ENCODE measurements at regions not wholly inside any gene's neighbourhood (a gene's known extent, or its start where the extent isn't known, plus 50 kb on each side); places are given as distances from the start of the nearest gene placed in this dataset.

DNA sequence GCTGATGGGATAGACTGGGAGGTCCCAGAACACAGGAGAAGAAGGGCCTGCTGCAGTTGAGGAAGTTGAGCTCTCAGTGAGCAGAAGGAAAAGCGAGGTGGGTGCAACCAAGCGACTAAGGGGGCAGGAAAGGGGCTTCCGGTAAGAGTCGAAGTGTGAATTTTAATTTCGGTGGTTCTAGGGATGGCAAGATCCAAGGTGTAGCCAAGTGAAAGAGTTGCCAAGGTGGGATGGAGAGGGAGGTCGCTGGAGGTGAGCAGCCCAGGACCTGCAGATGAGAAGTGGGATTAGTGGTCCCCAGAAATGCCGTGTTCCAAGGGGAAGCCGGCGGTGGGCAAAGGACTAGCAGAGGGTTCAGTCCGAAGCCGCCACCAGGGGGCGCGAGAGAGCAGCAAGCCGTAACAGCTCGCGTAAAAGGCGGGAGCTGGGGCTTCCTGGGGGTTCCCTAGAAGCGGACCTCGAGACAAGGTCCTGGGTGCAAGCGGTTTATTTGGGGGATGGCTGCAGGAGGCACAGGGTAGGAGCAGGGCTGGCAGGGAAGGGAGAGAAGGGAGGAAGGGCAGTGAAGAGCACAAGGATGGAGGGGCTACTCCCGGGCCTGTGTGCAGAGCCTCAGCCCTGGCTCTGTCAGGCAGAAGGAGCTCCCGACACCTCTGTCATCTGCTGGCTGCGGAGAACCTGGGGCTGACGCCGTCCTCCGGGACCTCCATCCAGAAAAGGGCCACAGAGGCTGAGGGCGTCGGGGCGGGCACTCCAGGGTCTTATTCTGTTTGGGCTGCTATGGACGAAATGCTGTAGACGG, 103.6 kb downstream of the PAX1 start:
- TF ChIP-seq POLR2A (IDR thresholded peaks at IDR 0.05) (no peak), CTCF (IDR thresholded peaks at IDR 0.05) (peak; percentile 30 to 92 (median 74))

Measured in testis (tissue), 2 donors.